ENCODE measurements at regions not wholly inside any gene's neighbourhood (a gene's known extent, or its start where the extent isn't known, plus 50 kb on each side); places are given as distances from the start of the nearest gene placed in this dataset.

- DNase-seq (ENCODE audit: low read depth), result no peak
- no peak overlapping the region for H3K4me3 ChIP-seq (ENCODE audit: low read length)
- TF ChIP-seq CTCF (conservative IDR thresholded peaks at IDR 0.05; ENCODE audit: low read length), result no peak
Observed at GRCh38 chr1:57711326-57711725, 287.5 kb upstream of the DAB1 start.

DNA sequence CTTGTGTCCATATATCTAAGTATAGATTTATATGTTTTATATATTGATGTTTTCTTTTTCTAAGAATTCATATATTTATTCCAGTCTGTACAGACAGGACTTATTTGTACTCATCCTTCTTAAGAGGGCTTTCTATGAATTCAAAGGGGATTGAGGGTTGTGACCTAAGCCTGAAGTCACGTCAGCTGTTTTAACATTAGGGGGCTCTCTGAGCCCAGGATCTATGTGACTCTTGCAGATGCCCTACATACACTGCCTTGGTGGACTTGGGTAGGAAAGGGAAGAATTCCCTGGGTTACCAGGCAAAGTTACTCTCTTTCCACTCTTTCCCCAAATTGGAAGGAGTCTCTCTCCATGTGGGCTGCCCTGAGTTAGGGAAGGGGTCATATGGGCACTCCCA is 283.8 kb upstream of the DAB1 start:
- no peak for TF ChIP-seq CTCF (conservative IDR thresholded peaks at IDR 0.05; ENCODE audit: low read length)
- DNase-seq (ENCODE audit: low read depth), result no peak
- no peak overlapping the region for H3K4me3 ChIP-seq (ENCODE audit: low read length)

DNA sequence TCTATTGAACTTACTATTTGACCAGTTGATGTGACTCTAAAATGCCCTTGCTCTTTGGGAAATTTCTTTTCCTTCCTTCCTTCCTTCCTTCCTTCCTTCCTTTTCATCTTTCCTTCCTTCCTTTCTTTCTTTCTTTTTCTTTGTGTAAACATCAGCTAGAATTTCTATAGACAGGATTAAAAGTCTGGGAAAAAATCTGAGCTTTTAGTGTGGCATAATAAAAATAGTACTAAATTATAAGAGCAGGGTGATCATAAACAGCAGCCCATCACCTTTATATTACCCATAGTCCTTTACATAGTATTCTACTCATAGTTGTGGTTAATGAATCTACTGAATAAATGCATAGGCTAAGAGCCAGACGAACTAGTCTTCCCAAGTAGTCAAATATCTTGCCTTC is 281.0 kb upstream of the DAB1 start:
- no peak for TF ChIP-seq CTCF (conservative IDR thresholded peaks at IDR 0.05; ENCODE audit: low read length)
- H3K4me3 ChIP-seq (ENCODE audit: low read length), result no peak overlapping the region
- no peak for DNase-seq (ENCODE audit: low read depth)

GRCh38 chr1:57704231-57704630 is 280.4 kb upstream of the DAB1 start:
- H3K4me3 ChIP-seq (ENCODE audit: low read length), result no peak overlapping the region
- DNase-seq (ENCODE audit: low read depth), result no peak
- TF ChIP-seq CTCF (conservative IDR thresholded peaks at IDR 0.05; ENCODE audit: low read length), result no peak

- DNase-seq (ENCODE audit: low read depth), result no peak
- TF ChIP-seq CTCF (conservative IDR thresholded peaks at IDR 0.05; ENCODE audit: low read length), result no peak
- H3K4me3 ChIP-seq (ENCODE audit: low read length), result no peak overlapping the region
Observed at GRCh38 chr1:57696904-57697303, 273.0 kb upstream of the DAB1 start.

DNA sequence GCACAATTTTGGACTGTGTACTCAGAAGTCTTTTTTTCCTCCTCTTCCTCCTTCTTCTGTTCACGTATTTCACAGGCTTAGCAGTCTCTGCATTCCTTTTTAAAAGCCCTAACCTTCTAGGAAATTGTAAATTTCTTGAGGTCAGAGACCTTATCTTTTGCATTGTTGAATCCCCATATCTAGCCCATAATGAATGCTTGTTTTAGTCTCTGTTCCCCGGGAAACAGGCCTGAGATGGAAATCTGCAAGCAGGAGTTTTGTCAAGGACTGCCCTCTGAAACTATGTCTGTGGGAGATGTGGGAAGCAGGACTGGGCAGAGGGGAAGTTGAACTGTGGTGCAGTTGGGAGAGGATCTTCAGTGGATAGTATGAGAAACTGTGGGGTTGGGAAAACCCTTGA is 272.2 kb upstream of the DAB1 start:
- DNase-seq (ENCODE audit: low read depth), result no peak
- no peak overlapping the region for H3K4me3 ChIP-seq (ENCODE audit: low read length)
- no peak for TF ChIP-seq CTCF (conservative IDR thresholded peaks at IDR 0.05; ENCODE audit: low read length)

DNA sequence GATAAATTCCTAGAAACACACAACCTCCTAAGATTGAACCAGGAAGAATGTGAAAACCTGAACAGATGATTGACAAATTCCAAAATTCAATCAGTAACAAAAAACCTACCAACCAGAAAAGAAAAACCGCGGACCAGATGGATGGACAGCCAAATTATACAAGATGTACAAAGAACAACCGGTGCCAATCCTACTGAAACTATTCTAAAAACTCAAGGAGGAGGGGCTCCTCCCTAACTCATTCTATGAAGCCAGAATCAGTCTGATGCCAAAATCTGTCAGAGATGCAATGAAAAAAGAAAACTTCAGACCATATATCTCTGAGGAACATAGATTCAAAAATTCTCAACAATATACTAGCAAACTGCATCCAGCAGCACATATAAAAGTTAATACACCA is 262.4 kb upstream of the DAB1 start:
- no peak for DNase-seq (ENCODE audit: low read depth)
- no peak for TF ChIP-seq CTCF (conservative IDR thresholded peaks at IDR 0.05; ENCODE audit: low read length)
- no peak overlapping the region for H3K4me3 ChIP-seq (ENCODE audit: low read length)
